HG03196 (cell line): ENCODE measurements at regions not wholly inside any gene's neighbourhood (a gene's known extent, or its start where the extent isn't known, plus 50 kb on each side); places are given as distances from the start of the nearest gene placed in this dataset.
"Not testable (repeated sequence)": the region's sequence is repeated elsewhere in the genome, so short reads cannot be mapped to it uniquely, and the experiment has no call there.

ENCODE experiments used
- ATAC-seq: cut with Tn5 transposase; IDR thresholded peaks from one replicate; pipeline ENCODE4 v1.9.1; 2021; ENCODE audit not compliant: unreplicated experiment

- ATAC-seq, result no peak
These were observed 253.8 kb upstream of the MGMT start for GRCh38 chr10:129213256-129213655.

GRCh38 chr10:129213996-129214395 is 253.0 kb upstream of the MGMT start:
- not testable (repeated sequence) for ATAC-seq

- no peak for ATAC-seq
These were observed 247.7 kb upstream of the MGMT start for GRCh38 chr10:129219364-129219763.

GRCh38 chr10:129222436-129222835 is 244.6 kb upstream of the MGMT start:
- ATAC-seq, result no peak

GRCh38 chr10:129223363-129223762 is 243.7 kb upstream of the MGMT start:
- no peak for ATAC-seq

GRCh38 chr10:129224065-129224464 is 243.0 kb upstream of the MGMT start:
- ATAC-seq, result no peak

GRCh38 chr10:129231821-129232220 is 235.2 kb upstream of the MGMT start:
- no peak for ATAC-seq

- ATAC-seq, result no peak
These were observed 233.5 kb upstream of the MGMT start for GRCh38 chr10:129233351-129234148.

- no peak for ATAC-seq
These were observed 230.8 kb upstream of the MGMT start for GRCh38 chr10:129236274-129236691.

GRCh38 chr10:129241461-129241860 is 225.6 kb upstream of the MGMT start:
- ATAC-seq, result no peak

- no peak for ATAC-seq
These were observed 222.7 kb upstream of the MGMT start for GRCh38 chr10:129244298-129244697.

- ATAC-seq, result no peak
These were observed 222.3 kb upstream of the MGMT start for GRCh38 chr10:129244757-129245156.

- no peak for ATAC-seq
These were observed 213.7 kb upstream of the MGMT start for GRCh38 chr10:129253161-129253864.

- ATAC-seq, result no peak
These were observed 213.2 kb upstream of the MGMT start for GRCh38 chr10:129253865-129254179.

GRCh38 chr10:129258283-129258923 is 208.6 kb upstream of the MGMT start:
- ATAC-seq, result no peak

- ATAC-seq, result no peak
These were observed 207.8 kb upstream of the MGMT start for GRCh38 chr10:129259128-129259815.

- ATAC-seq, result no peak
These were observed 194.9 kb upstream of the MGMT start for GRCh38 chr10:129272176-129272575.

- ATAC-seq, result no peak
These were observed 194.0 kb upstream of the MGMT start for GRCh38 chr10:129272866-129273650.

GRCh38 chr10:129273860-129274259 is 193.2 kb upstream of the MGMT start:
- ATAC-seq, result no peak

- ATAC-seq, result no peak
These were observed 192.1 kb upstream of the MGMT start for GRCh38 chr10:129274748-129275474.
